ENCODE measurements at regions not wholly inside any gene's neighbourhood (a gene's known extent, or its start where the extent isn't known, plus 50 kb on each side); places are given as distances from the start of the nearest gene placed in this dataset.

DNA sequence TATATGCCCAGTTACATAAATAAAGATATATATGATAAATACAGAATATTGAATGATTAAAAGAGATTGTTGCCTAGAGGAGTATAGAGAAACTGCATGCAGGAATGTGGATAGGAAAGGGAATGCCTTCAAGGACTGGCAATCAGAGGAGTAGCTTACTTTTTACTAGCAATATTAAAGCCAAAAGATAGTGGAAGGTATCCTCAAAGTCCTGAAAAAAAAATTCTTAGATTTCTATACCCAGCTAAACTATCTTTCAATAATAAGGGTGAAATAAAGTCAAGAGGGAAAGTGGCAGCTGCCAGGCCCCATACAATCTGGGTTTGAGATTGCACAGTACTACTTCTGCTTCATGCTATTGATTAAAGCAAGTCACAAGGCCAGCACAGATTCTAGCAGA is 733.2 kb downstream of the GATA3 start:
- no peak overlapping the region for H3K4me3 ChIP-seq (replicated peaks in 1 of 3; ENCODE audit: insufficient read depth in 1 of 3, low read depth in 1 of 3, low read length in 3 of 3)
- intact Hi-C loops (cut with micrococcal nuclease), result no loop called here
- H3K36me3 ChIP-seq (ENCODE audit: control insufficient read depth in 2 of 2, extremely low read depth in 1 of 2, insufficient read depth in 2 of 2, low read length in 2 of 2), result no peaks in the 10 kb centered on the region
- no peak overlapping the region for H3K4me2 ChIP-seq (ENCODE audit: insufficient read depth, low read length)
- POLR2A ChIA-PET, result no interaction called here
- no peaks in the 10 kb centered on the region for H4K20me1 ChIP-seq (replicated peaks; ENCODE audit: control insufficient read depth, extremely low read depth, insufficient read depth, low read length)
- TF ChIP-seq POLR2AphosphoS5 (IDR thresholded peaks at IDR 0.05; ENCODE audit: insufficient read depth, low read depth, low read length), result no peak
- TF ChIP-seq FOS (IDR thresholded peaks at IDR 0.05; ENCODE audit: borderline replicate concordance, insufficient read depth, low read length), result no peak
- TF ChIP-seq POLR2A (IDR thresholded peaks at IDR 0.05; ENCODE audit: low read depth, low read length), result no peak
- TF ChIP-seq EZH2 (IDR thresholded peaks at IDR 0.05; ENCODE audit: borderline replicate concordance, low read depth, low read length, severe bottlenecking), result no peak
- TF ChIP-seq GATA2 (IDR thresholded peaks at IDR 0.05; ENCODE audit: insufficient read depth, insufficient read length, low read depth, low read length), result no peak
- no peak for TF ChIP-seq JUN (IDR thresholded peaks at IDR 0.05; ENCODE audit: borderline replicate concordance, insufficient read depth, insufficient read length, low read depth)
- TF ChIP-seq, protein P1, sequence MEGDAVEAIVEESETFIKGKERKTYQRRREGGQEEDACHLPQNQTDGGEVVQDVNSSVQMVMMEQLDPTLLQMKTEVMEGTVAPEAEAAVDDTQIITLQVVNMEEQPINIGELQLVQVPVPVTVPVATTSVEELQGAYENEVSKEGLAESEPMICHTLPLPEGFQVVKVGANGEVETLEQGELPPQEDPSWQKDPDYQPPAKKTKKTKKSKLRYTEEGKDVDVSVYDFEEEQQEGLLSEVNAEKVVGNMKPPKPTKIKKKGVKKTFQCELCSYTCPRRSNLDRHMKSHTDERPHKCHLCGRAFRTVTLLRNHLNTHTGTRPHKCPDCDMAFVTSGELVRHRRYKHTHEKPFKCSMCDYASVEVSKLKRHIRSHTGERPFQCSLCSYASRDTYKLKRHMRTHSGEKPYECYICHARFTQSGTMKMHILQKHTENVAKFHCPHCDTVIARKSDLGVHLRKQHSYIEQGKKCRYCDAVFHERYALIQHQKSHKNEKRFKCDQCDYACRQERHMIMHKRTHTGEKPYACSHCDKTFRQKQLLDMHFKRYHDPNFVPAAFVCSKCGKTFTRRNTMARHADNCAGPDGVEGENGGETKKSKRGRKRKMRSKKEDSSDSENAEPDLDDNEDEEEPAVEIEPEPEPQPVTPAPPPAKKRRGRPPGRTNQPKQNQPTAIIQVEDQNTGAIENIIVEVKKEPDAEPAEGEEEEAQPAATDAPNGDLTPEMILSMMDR (IDR thresholded peaks at IDR 0.05; ENCODE audit: extremely low read depth in 1 of 2, insufficient read depth in 1 of 2, low read depth in 1 of 2, low read length in 2 of 2), result no peak
- TF ChIP-seq, protein P2, sequence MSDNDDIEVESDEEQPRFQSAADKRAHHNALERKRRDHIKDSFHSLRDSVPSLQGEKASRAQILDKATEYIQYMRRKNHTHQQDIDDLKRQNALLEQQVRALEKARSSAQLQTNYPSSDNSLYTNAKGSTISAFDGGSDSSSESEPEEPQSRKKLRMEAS (IDR thresholded peaks at IDR 0.05; ENCODE audit: insufficient read depth, insufficient read length), result no peak
- no peak for TF ChIP-seq MYC (IDR thresholded peaks at IDR 0.05; ENCODE audit: low read depth, low read length)
- BruUV-seq (replicated peaks), result no TSS peak
- H3K9me1 ChIP-seq (replicated peaks; ENCODE audit: control insufficient read depth, extremely low read depth, insufficient read depth, low read length), result no peaks in the 10 kb centered on the region
- DNase-seq (ENCODE audit: low read depth, low spot score) (no peak), FAIRE-seq (no peak)
- H3K4me1 ChIP-seq (ENCODE audit: control insufficient read depth, extremely low read depth, insufficient read depth, low read length), result no peaks in the 10 kb centered on the region
- H3K27ac ChIP-seq (ENCODE audit: insufficient read depth, low read depth, low read length), result no peak overlapping the region
- H3K79me2 ChIP-seq (ENCODE audit: control insufficient read depth, insufficient read depth, low read length), result no peaks in the 10 kb centered on the region
- H3K9ac ChIP-seq (replicated peaks; ENCODE audit: extremely low read depth, insufficient read depth, low read length), result no peak overlapping the region
- no peaks in the 10 kb centered on the region for H3K27me3 ChIP-seq (ENCODE audit: control insufficient read depth in 2 of 2, insufficient read depth in 2 of 2, low read length in 2 of 2)
- CTCF ChIA-PET, result no interaction called here
- dilution Hi-C loops (cut with MboI; ENCODE audit: extremely low pct_ligation_motif_present, low sequenced_read_pairs), result no loop called here
- no peak overlapping the region for H2AFZ ChIP-seq (ENCODE audit: low read depth, low read length)
- H3K9me3 ChIP-seq (replicated peaks; ENCODE audit: control insufficient read depth, insufficient read depth, low read length), result peaks cover 2% of the 10 kb centered on the region

Data from endothelial cell of umbilical vein (primary cell).